ENCODE measurements at regions not wholly inside any gene's neighbourhood (a gene's known extent, or its start where the extent isn't known, plus 50 kb on each side); places are given as distances from the start of the nearest gene placed in this dataset.

GRCh38 chr2:129464631-129465030, 514.8 kb upstream of the RAB6C start:
- TF ChIP-seq CTCF (IDR thresholded peaks at IDR 0.05) (no peak), POLR2A (IDR thresholded peaks at IDR 0.05) (no peak)

Measured in right lobe of liver (tissue), 4 donors.